GM12878 (cell line): ENCODE measurements at regions not wholly inside any gene's neighbourhood (a gene's known extent, or its start where the extent isn't known, plus 50 kb on each side); places are given as distances from the start of the nearest gene placed in this dataset.

Experiments used
- BCL11A ChIP-seq: IDR thresholded peaks from 2 replicates; pipeline ENCODE4 v1.6.1; 2011; ENCODE audit warnings: low read depth, low read length
- DPF2 ChIP-seq: fragments of 450-650 bp; IDR thresholded peaks from 2 replicates; pipeline ENCODE4 v1.6.1; 2017; ENCODE audit warnings: mild to moderate bottlenecking
- E2F8 ChIP-seq: fragments of 450-650 bp; IDR thresholded peaks from 2 replicates; pipeline ENCODE4 v1.6.1; 2018; ENCODE audit warnings: mild to moderate bottlenecking, low read depth, moderate library complexity; ENCODE audit not compliant: partially characterized antibody
- JUNB ChIP-seq: IDR thresholded peaks from 2 replicates; pipeline ENCODE4 v1.6.1; 2016; ENCODE audit warnings: antibody characterized with exemption, mild to moderate bottlenecking
- MXI1 ChIP-seq: fragments of 150-350 bp; IDR thresholded peaks from 2 replicates; pipeline ENCODE4 v1.6.1; 2011; ENCODE audit warnings: low read depth, mild to moderate bottlenecking, inconsistent platforms, low read length, improper control_type of control experiment
- PBX3 ChIP-seq: IDR thresholded peaks from 2 replicates; pipeline ENCODE4 v1.6.1; 2011; ENCODE audit warnings: mild to moderate bottlenecking, low read depth, low read length, moderate library complexity; ENCODE audit not compliant: insufficient replicate concordance
- SMARCA5 ChIP-seq: fragments of 450-650 bp; IDR thresholded peaks from 2 replicates; pipeline ENCODE4 v1.6.1; 2017; ENCODE audit warnings: mild to moderate bottlenecking
- TF ChIP-seq, protein P1 (sequence below): fragments of 450-650 bp; formaldehyde crosslinking; IDR thresholded peaks from 2 replicates; pipeline ENCODE4 v1.5.0; 2022; ENCODE audit warnings: mild to moderate bottlenecking, missing genetic modification characterization

- TF ChIP-seq E2F8, result no peak
- no peak for TF ChIP-seq MXI1
- TF ChIP-seq, protein P1, sequence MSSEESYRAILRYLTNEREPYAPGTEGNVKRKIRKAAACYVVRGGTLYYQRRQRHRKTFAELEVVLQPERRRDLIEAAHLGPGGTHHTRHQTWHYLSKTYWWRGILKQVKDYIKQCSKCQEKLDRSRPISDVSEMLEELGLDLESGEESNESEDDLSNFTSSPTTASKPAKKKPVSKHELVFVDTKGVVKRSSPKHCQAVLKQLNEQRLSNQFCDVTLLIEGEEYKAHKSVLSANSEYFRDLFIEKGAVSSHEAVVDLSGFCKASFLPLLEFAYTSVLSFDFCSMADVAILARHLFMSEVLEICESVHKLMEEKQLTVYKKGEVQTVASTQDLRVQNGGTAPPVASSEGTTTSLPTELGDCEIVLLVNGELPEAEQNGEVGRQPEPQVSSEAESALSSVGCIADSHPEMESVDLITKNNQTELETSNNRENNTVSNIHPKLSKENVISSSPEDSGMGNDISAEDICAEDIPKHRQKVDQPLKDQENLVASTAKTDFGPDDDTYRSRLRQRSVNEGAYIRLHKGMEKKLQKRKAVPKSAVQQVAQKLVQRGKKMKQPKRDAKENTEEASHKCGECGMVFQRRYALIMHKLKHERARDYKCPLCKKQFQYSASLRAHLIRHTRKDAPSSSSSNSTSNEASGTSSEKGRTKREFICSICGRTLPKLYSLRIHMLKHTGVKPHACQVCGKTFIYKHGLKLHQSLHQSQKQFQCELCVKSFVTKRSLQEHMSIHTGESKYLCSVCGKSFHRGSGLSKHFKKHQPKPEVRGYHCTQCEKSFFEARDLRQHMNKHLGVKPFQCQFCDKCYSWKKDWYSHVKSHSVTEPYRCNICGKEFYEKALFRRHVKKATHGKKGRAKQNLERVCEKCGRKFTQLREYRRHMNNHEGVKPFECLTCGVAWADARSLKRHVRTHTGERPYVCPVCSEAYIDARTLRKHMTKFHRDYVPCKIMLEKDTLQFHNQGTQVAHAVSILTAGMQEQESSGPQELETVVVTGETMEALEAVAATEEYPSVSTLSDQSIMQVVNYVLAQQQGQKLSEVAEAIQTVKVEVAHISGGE (CRISPR knock-in tag), result no peak
- TF ChIP-seq JUNB, result no peak
- TF ChIP-seq BCL11A, result no peak
- no peak for TF ChIP-seq DPF2
- no peak for TF ChIP-seq SMARCA5
- no peak for TF ChIP-seq PBX3
- TF ChIP-seq, all 136 proteins: peak for 0
These were observed 274.0 kb downstream of the MYCN start (continued) for GRCh38 chr2:16214391-16214790.
